Lung (tissue), 11 donors: ENCODE measurements at regions not wholly inside any gene's neighbourhood (a gene's known extent, or its start where the extent isn't known, plus 50 kb on each side); places are given as distances from the start of the nearest gene placed in this dataset.

ENCODE experiments used
- ATAC-seq: fragments of 200-7000 bp; cut with Tn5 transposase; one replicate; pipeline ENCODE4 v1.9.1; 2020; ENCODE audit warnings: moderate number of reproducible peaks; ENCODE audit not compliant: insufficient read depth, low FRiP score
- DNase-seq, 3 donors: peaks; one replicate each; pipeline ENCODE4 v3.0.0-alpha.2; 2013 to 2017
- H3K27ac ChIP-seq, 2 donors: one replicate each; pipeline ENCODE4 v1.5.1; 2013; ENCODE audit warnings: mild to moderate bottlenecking in 2 of 2, moderate library complexity in 2 of 2, control low read depth in 1 of 2, inconsistent platforms in 1 of 2, low read depth in 1 of 2, low read length in 1 of 2
- H3K27me3 ChIP-seq, 3 donors: one replicate each; pipeline ENCODE4 v1.5.1; 2013; ENCODE audit warnings: low read length in 2 of 3; ENCODE audit not compliant: control insufficient read depth in 3 of 3, insufficient read depth in 3 of 3
- H3K36me3 ChIP-seq, 4 donors: one replicate each; pipeline ENCODE4 v1.5.1; 2013; ENCODE audit warnings: low read length in 4 of 4, mild to moderate bottlenecking in 1 of 4, moderate library complexity in 1 of 4; ENCODE audit not compliant: control insufficient read depth in 4 of 4, insufficient read depth in 4 of 4
- H3K4me1 ChIP-seq, 5 donors: one replicate each; pipeline ENCODE4 v1.5.1; 2013; ENCODE audit warnings: low read length in 5 of 5, mild to moderate bottlenecking in 2 of 5, moderate library complexity in 1 of 5; ENCODE audit not compliant: control insufficient read depth in 5 of 5, insufficient read depth in 5 of 5
- H3K4me3 ChIP-seq: one replicate; pipeline ENCODE4 v1.5.1; 2013; ENCODE audit warnings: mild to moderate bottlenecking, control low read depth, moderate library complexity
- H3K9ac ChIP-seq, 2 donors: one replicate each; pipeline ENCODE4 v1.5.1; 2013; ENCODE audit warnings: low read length in 2 of 2, control low read depth in 1 of 2; ENCODE audit not compliant: insufficient read depth in 1 of 2
- H3K9me3 ChIP-seq, 4 donors: one replicate each; pipeline ENCODE4 v1.5.1; 2013; ENCODE audit warnings: low read length in 3 of 4, mild to moderate bottlenecking in 1 of 4, moderate library complexity in 1 of 4; ENCODE audit not compliant: control insufficient read depth in 4 of 4, insufficient read depth in 3 of 4
- WGBS, 2 donors: extraction: QIAGEN DNeasy Blood & Tissue Kit; methylation state at CpG; one replicate each; pipeline ENCODE4 v1.1.7; 2013; 5-methylcytosine and 5-hydroxymethylcytosine counted together
- TF ChIP-seq, protein P1 (sequence below): IDR thresholded peaks from 2 replicates; pipeline ENCODE4 v1.5.1; 2012; ENCODE audit warnings: mild to moderate bottlenecking; ENCODE audit errors: control extremely low read depth, extremely low read depth
- donor health status: control.
- donor health status: control.
- donor health status: Bipolar disorder and iron deficiency.
- donor health status: healthy.
- donor health status: DM: yes; HTN: yes; CAD: no.

DNA sequence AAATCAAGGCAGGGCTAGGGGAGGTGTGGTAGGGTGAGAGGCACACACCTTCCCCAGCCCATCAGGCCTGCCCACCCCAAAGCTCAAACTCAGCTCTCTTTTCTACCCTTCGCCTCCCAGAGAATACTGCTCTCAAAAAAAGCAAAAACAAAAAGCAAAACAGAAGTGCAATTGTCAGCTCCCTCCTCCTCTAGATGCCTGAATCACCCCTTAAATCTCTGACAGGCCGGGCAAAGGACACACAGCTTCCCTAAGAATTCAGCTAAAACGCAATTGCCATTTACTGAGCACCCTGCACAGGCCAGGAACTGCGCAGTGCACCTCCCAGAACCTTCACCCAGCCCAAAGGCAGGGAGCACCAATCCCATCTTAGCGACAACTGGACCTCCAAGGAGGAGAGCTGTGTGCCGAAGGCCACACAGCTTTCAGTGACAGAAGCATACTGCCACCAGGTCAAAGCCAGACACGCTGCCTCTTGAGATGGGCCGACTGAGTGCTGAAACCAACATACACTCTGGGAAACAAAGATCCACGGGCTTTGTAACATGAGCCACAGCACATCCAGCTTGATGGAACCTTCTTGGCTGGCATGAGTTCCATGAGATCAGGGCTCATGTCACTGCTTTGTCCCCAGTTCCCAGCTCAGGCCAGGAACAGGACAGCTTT is 53.4 kb upstream of the STXBP1 start:
- peak overlapping the region in 1 of 2 donors; percentile 69 for H3K9ac ChIP-seq
- H3K27ac ChIP-seq = peak overlapping the region in 1 of 2 donors; percentile 96
- 62 to 78% methylated on average over 9 of the region's 9 CpGs for WGBS, 2 donors
- TF ChIP-seq, protein P1, sequence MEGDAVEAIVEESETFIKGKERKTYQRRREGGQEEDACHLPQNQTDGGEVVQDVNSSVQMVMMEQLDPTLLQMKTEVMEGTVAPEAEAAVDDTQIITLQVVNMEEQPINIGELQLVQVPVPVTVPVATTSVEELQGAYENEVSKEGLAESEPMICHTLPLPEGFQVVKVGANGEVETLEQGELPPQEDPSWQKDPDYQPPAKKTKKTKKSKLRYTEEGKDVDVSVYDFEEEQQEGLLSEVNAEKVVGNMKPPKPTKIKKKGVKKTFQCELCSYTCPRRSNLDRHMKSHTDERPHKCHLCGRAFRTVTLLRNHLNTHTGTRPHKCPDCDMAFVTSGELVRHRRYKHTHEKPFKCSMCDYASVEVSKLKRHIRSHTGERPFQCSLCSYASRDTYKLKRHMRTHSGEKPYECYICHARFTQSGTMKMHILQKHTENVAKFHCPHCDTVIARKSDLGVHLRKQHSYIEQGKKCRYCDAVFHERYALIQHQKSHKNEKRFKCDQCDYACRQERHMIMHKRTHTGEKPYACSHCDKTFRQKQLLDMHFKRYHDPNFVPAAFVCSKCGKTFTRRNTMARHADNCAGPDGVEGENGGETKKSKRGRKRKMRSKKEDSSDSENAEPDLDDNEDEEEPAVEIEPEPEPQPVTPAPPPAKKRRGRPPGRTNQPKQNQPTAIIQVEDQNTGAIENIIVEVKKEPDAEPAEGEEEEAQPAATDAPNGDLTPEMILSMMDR = no peak
- H3K9me3 ChIP-seq = no peaks in the 10 kb centered on the region
- no peaks in the 10 kb centered on the region for H3K27me3 ChIP-seq
- no peak overlapping the region for H3K4me3 ChIP-seq
- ATAC-seq (no peak), DNase-seq (no peak)
- peaks cover 0 to 13% (median 2%) of the 10 kb centered on the region in 4 donors for H3K36me3 ChIP-seq
- peaks cover 16 to 70% (median 49%) of the 10 kb centered on the region in 5 donors for H3K4me1 ChIP-seq

DNA sequence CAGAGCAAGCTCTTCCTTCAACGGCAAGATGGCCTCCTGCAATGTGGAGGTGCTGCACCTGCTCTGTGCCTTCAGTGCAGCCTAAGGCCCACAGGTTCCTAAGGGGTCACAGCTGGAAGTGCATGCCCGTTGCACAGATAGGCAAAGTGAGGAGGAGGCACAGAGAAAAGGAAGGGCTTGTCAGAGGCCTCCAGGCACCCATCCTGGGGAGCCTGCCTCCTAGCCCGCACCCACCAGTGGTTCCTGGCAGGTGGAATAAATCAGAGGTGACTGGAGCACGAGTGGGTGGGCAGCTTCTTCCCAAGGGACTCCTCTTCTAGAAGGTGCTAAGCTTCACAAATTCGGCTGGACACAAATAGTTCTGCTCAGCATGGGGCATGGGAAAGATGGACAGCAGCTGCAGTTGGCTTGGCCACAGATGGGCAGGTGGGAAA is 52.8 kb upstream of the STXBP1 start:
- peaks cover 16 to 69% (median 52%) of the 10 kb centered on the region in 5 donors for H3K4me1 ChIP-seq
- 73 to 84% methylated on average over 5 of the region's 5 CpGs for WGBS, 2 donors
- no peak for DNase-seq

DNA sequence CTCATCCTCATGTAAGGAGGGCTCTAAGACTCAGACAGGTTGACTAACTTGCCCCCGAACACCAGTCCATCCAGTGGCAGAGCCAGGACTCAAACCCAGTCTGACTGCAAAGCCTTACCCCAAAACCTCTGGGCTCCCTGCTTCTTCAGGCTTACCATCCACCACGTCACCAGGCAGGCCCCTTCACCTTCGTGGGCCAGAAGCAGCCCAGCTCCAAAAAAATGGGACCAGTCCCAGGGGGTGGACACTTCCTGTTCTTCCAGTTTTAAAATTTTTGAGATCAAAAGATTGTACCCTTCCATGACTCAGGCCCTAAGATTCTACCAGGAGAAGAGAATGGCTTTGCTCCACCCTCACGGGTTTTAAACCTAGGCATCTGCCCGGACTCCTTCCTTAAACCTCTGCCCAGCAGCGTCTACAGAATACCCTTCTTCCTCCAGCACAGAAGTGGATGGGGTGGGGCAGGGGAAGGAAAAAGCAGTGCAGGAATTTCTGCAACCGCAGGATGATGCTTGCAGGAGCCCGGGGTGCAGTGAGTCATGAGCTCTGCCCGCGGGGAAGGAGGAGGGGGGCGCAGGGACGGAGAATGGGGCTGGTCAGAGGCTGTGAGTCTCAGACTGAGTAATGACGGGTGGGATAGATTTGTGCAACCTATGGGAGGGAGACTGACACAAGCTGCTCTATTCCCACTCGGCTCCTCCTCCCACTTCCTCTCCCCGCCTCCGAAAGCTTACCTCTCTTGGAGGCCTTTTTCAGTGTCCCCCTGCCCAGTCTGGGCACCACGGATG is 50.4 kb upstream of the STXBP1 start:
- TF ChIP-seq, protein P1 = no peak
- 16% methylated on average over 15 to 17 of the region's 17 CpGs for WGBS, 2 donors
- ATAC-seq (peak; percentile 78), DNase-seq (peak in 1 of 3 donors; percentile 48)
- H3K27me3 ChIP-seq = no peaks in the 10 kb centered on the region
- H3K9ac ChIP-seq = peak overlapping the region in 1 of 2 donors; percentile 46
- H3K36me3 ChIP-seq = peaks cover 0 to 18% (median 5%) of the 10 kb centered on the region in 4 donors
- H3K9me3 ChIP-seq = no peaks in the 10 kb centered on the region
- H3K4me3 ChIP-seq = no peak overlapping the region
- peaks cover 9 to 62% (median 46%) of the 10 kb centered on the region in 5 donors for H3K4me1 ChIP-seq
- peak overlapping the region; percentile 60 to 96 for H3K27ac ChIP-seq

More for the DNA sequence above, 52.8 kb upstream of the STXBP1 start:
- no peak overlapping the region for H3K4me3 ChIP-seq
- H3K36me3 ChIP-seq = peaks cover 0 to 13% (median 4%) of the 10 kb centered on the region in 4 donors
- H3K27me3 ChIP-seq = no peaks in the 10 kb centered on the region
- H3K9ac ChIP-seq = no peak overlapping the region
- peak overlapping the region in 1 of 2 donors; percentile 96 for H3K27ac ChIP-seq
- no peaks in the 10 kb centered on the region for H3K9me3 ChIP-seq
- ATAC-seq = no peak
- TF ChIP-seq, protein P1 = no peak
